Loucy (cell line): ENCODE measurements at regions not wholly inside any gene's neighbourhood (a gene's known extent, or its start where the extent isn't known, plus 50 kb on each side); places are given as distances from the start of the nearest gene placed in this dataset.

Source experiments
- H2AFZ ChIP-seq: fragments of 200-600 bp; sonication (generic); 2 replicates; pipeline ENCODE4 v1.6.0; 2016; ENCODE audit warnings: antibody characterized with exemption, mild to moderate bottlenecking, low read length, moderate library complexity
- H3F3A ChIP-seq: fragments of 200-600 bp; 2 replicates; pipeline ENCODE4 v1.6.0; 2016; ENCODE audit warnings: antibody characterized with exemption, low read depth, mild to moderate bottlenecking
- H3K27me3 ChIP-seq: fragments of 200-600 bp; sonication (generic); 2 replicates; pipeline ENCODE4 v1.6.1; 2014; ENCODE audit warnings: low read length, mild to moderate bottlenecking; ENCODE audit not compliant: insufficient read depth, poor library complexity, severe bottlenecking
- H3K36me3 ChIP-seq: fragments of 200-600 bp; sonication (generic); 2 replicates; pipeline ENCODE4 v1.6.1; 2016; ENCODE audit warnings: low read length; ENCODE audit not compliant: insufficient read depth
- H3K4me1 ChIP-seq: fragments of 200-600 bp; sonication (generic); 2 replicates; pipeline ENCODE4 v1.5.1; 2014; ENCODE audit warnings: low read length, mild to moderate bottlenecking; ENCODE audit not compliant: insufficient read depth, poor library complexity, severe bottlenecking
- H3K4me2 ChIP-seq: fragments of 200-600 bp; sonication (generic); 2 replicates; pipeline ENCODE4 v1.6.0; 2014; ENCODE audit warnings: antibody characterized with exemption, low read length, low read depth, mild to moderate bottlenecking; ENCODE audit not compliant: poor library complexity, severe bottlenecking
- H3K4me3 ChIP-seq: fragments of 200-600 bp; sonication (generic); 2 replicates; pipeline ENCODE4 v1.5.1; 2014; ENCODE audit warnings: low read length, mild to moderate bottlenecking, mixed read lengths; ENCODE audit not compliant: poor library complexity, severe bottlenecking
- H3K79me2 ChIP-seq: fragments of 200-600 bp; sonication (generic); 2 replicates; pipeline ENCODE4 v1.6.1; 2014; ENCODE audit warnings: low read length; ENCODE audit not compliant: insufficient read depth
- H3K9ac ChIP-seq: fragments of 200-600 bp; sonication (generic); 2 replicates; pipeline ENCODE4 v1.6.0; 2014; ENCODE audit warnings: mild to moderate bottlenecking, low read depth, low read length, moderate library complexity; ENCODE audit not compliant: poor library complexity, severe bottlenecking
- H3K9me2 ChIP-seq: fragments of 200-600 bp; sonication (generic); replicated peaks from 2 replicates; pipeline ENCODE4 v1.6.1; 2016; ENCODE audit warnings: low read depth, low read length, mixed read lengths
- H3K9me3 ChIP-seq: fragments of 200-600 bp; sonication (generic); 2 replicates; pipeline ENCODE4 v1.6.1; 2014; ENCODE audit warnings: mild to moderate bottlenecking, antibody characterized with exemption, low read length, low read depth; ENCODE audit not compliant: insufficient read depth
- H4K20me1 ChIP-seq: fragments of 200-600 bp; sonication (generic); 2 replicates; pipeline ENCODE4 v1.6.0; 2014; ENCODE audit warnings: antibody characterized with exemption, low read length, mild to moderate bottlenecking; ENCODE audit not compliant: insufficient read depth, poor library complexity, severe bottlenecking
- CTCF ChIP-seq: fragments of 200-600 bp; sonication (generic); conservative IDR thresholded peaks from 2 replicates; pipeline ENCODE4 v1.5.1; 2014; ENCODE audit warnings: mild to moderate bottlenecking, antibody characterized with exemption, low read length
- EZH2phosphoT487 ChIP-seq: fragments of 200-600 bp; IDR thresholded peaks from 2 replicates; pipeline ENCODE4 v1.6.1; 2018; ENCODE audit warnings: antibody characterized with exemption, mild to moderate bottlenecking, moderate library complexity, borderline replicate concordance

GRCh38 chr4:177923888-177924287 is 481.7 kb upstream of the AGA start:
- H3K27me3 ChIP-seq, result no peaks in the 10 kb centered on the region
- no peak overlapping the region for H3K4me3 ChIP-seq
- no peaks in the 10 kb centered on the region for H3K79me2 ChIP-seq
- no peaks in the 10 kb centered on the region for H3K36me3 ChIP-seq
- H3K9me2 ChIP-seq, result no peaks in the 10 kb centered on the region
- H3F3A ChIP-seq, result no peaks in the 10 kb centered on the region
- no peaks in the 10 kb centered on the region; the same call in 1 of the 2 replicates for H3K9me3 ChIP-seq
- H3K4me1 ChIP-seq, result no peaks in the 10 kb centered on the region
- no peak for TF ChIP-seq CTCF
- no peak for TF ChIP-seq EZH2phosphoT487
- H3K4me2 ChIP-seq, result no peak overlapping the region
- no peak overlapping the region for H2AFZ ChIP-seq
- no peaks in the 10 kb centered on the region for H4K20me1 ChIP-seq
- no peak overlapping the region for H3K9ac ChIP-seq

- Histone ChIP-seq H3K36me3 (no peaks in the 10 kb centered on the region), H3K4me2 (no peak overlapping the region), H3F3A (no peaks in the 10 kb centered on the region), H2AFZ (no peak overlapping the region), H4K20me1 (no peaks in the 10 kb centered on the region), H3K9me3 (no peaks in the 10 kb centered on the region), H3K4me1 (no peaks in the 10 kb centered on the region), H3K9ac (no peak overlapping the region), H3K9me2 (no peaks in the 10 kb centered on the region), H3K4me3 (no peak overlapping the region), H3K27me3 (no peaks in the 10 kb centered on the region), H3K79me2 (no peaks in the 10 kb centered on the region)
- TF ChIP-seq CTCF, result no peak
- TF ChIP-seq EZH2phosphoT487, result no peak
Observed at GRCh38 chr4:177937041-177937440, 494.8 kb upstream of the AGA start.

- Histone ChIP-seq H2AFZ (no peak overlapping the region), H3F3A (no peaks in the 10 kb centered on the region), H3K4me2 (no peak overlapping the region)
Observed at GRCh38 chr4:177938226-177938625, 496.0 kb upstream of the AGA start.

More at GRCh38 chr4:177938226-177938625, 496.0 kb upstream of the AGA start:
- TF ChIP-seq CTCF (no peak), EZH2phosphoT487 (no peak)
- H3K27me3 ChIP-seq, result no peaks in the 10 kb centered on the region
- no peaks in the 10 kb centered on the region for H3K9me3 ChIP-seq
- H3K4me1 ChIP-seq, result no peaks in the 10 kb centered on the region
- H3K9ac ChIP-seq, result no peak overlapping the region
- no peaks in the 10 kb centered on the region for H3K9me2 ChIP-seq
- no peak overlapping the region for H3K4me3 ChIP-seq
- H3K36me3 ChIP-seq, result no peaks in the 10 kb centered on the region
- no peaks in the 10 kb centered on the region for H4K20me1 ChIP-seq
- H3K79me2 ChIP-seq, result no peaks in the 10 kb centered on the region
